ENCODE measurements at regions not wholly inside any gene's neighbourhood (a gene's known extent, or its start where the extent isn't known, plus 50 kb on each side); places are given as distances from the start of the nearest gene placed in this dataset.
"Not testable (repeated sequence)": the region's sequence is repeated elsewhere in the genome, so short reads cannot be mapped to it uniquely, and the experiment has no call there.

DNA sequence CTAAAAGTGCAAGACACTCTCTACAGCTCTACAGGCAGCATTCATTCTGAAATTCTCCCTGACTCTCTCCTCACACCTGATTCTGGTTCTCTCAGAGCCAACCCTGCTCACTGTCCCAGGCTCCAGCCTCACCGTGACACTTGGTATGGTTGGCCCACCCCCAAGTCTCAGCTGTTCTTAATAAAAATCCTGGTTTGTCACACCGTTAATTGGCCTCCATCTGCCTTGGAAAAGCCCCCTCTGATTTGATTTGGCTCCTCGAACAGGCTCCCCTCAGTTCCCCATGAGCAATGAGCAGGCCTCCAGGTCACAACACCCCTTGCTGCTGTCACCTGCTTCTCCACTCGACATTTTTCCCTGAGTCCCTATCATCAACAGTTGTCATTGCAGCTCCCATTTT is 507.3 kb upstream of the AUTS2 start:
- no peak overlapping the region for H3K4me3 ChIP-seq (replicated peaks; ENCODE audit: low read depth, low read length)
- DNase-seq (ENCODE audit: low read depth) = no peak
- TF ChIP-seq, protein P1, sequence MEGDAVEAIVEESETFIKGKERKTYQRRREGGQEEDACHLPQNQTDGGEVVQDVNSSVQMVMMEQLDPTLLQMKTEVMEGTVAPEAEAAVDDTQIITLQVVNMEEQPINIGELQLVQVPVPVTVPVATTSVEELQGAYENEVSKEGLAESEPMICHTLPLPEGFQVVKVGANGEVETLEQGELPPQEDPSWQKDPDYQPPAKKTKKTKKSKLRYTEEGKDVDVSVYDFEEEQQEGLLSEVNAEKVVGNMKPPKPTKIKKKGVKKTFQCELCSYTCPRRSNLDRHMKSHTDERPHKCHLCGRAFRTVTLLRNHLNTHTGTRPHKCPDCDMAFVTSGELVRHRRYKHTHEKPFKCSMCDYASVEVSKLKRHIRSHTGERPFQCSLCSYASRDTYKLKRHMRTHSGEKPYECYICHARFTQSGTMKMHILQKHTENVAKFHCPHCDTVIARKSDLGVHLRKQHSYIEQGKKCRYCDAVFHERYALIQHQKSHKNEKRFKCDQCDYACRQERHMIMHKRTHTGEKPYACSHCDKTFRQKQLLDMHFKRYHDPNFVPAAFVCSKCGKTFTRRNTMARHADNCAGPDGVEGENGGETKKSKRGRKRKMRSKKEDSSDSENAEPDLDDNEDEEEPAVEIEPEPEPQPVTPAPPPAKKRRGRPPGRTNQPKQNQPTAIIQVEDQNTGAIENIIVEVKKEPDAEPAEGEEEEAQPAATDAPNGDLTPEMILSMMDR (IDR thresholded peaks at IDR 0.05; ENCODE audit: low read length, missing control alignments) = no peak

DNA sequence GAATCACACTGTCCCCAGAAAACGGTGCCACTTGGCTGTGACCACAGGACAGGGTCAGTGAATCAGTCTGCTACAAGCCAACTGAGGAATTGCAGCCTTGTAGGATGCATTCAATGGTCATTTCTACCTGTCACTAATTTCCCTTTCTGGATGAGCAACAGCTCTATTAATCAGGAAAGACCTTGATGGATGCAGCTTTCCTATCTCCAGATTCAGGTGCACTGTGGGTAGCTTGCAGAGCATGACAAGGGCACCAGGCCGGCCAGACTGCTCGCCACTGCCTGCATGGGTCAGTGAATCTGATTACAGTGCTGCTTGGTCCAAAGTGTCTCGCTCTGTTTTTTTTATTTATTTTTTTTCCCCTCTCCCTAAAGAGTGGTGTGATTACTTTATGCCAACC is 506.8 kb upstream of the AUTS2 start:
- TF ChIP-seq, protein P1 (IDR thresholded peaks at IDR 0.05; ENCODE audit: low read length, missing control alignments) = no peak
- no peak overlapping the region for H3K4me3 ChIP-seq (replicated peaks; ENCODE audit: low read depth, low read length)
- DNase-seq (ENCODE audit: low read depth) = no peak

DNA sequence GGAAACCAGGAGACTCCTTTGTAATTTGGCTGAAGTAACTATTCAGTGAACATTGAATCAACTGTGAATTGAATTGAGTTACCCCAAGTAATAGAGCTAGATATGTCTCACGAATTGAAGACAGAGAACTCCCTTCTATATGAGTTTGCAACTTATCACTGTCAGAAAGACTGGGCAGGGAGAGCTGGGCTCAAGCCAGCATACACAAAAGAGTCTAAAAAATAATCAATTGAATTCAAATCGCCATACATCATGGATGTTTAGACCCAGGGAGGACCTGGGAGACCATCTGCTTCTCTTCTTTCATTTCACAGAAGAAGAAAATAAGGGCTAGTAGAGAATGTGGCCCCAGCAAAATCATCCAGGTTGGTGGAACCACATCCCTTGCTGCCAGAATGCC is 503.1 kb upstream of the AUTS2 start:
- DNase-seq (ENCODE audit: low read depth) = no peak
- TF ChIP-seq, protein P1 (IDR thresholded peaks at IDR 0.05; ENCODE audit: low read length, missing control alignments) = no peak

DNA sequence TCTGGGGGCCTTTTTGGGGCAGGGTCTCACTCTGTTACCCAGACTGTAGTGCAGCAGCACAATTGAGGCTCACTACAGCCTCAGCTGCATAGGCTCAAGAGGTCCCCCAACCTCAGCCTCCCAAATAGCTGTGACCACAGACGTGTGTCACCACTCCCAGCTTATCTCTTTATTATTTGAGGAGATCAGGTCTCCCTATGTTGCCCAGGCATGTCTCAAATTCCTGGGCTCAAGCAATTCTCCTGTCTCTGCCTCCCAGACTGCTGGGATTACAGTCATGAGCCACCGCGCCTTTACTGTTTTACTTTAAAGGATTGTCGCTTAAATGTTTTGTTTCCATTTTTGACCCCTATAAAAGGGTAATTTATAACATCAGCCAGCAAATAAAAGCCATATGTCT is 502.6 kb upstream of the AUTS2 start:
- H3K4me3 ChIP-seq (replicated peaks; ENCODE audit: low read depth, low read length) = no peak overlapping the region
- TF ChIP-seq, protein P1 (IDR thresholded peaks at IDR 0.05; ENCODE audit: low read length, missing control alignments) = no peak
- DNase-seq (ENCODE audit: low read depth) = no peak

More for the DNA sequence above, 503.1 kb upstream of the AUTS2 start:
- no peak overlapping the region for H3K4me3 ChIP-seq (replicated peaks; ENCODE audit: low read depth, low read length)

DNA sequence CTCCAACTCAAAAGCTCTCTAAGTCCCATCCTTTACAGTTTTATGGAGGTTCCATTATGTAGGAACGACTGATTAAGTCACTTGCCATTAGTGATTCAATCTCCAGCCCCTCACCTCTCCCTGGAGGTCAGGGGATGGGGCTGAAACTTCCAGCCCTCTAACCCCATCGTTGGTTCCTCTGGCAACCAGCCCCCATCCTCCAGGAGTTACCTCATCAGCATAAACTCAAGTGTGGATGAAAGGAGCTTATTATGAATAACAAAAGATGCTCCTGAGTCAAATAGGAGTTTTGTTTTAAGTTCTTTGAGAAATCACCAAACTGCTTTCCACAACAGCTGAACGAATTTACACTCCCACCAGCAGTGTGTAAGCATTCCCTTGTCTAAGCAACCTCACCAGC is 494.3 kb upstream of the AUTS2 start:
- H3K4me3 ChIP-seq (replicated peaks; ENCODE audit: low read depth, low read length) = no peak overlapping the region
- TF ChIP-seq, protein P1 (IDR thresholded peaks at IDR 0.05; ENCODE audit: low read length, missing control alignments) = no peak
- DNase-seq (ENCODE audit: low read depth) = no peak

DNA sequence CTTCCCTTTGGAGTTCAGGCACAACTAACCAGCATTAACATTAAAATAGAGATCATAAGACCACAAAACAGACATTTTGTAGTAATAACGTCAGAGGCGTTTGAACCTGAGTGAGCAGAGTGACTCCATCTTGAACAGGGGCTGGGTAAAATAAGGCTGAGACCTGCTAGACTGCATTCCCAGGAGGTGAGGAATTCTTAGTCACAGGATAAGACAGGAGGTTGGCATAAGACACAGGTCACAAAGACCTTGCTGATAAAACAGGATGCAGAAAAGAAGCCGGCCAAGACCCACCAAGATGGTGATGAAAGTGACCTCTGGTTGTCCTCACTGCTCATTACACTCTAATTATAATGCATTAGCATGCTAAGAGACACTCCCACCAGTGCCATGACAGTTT is 493.2 kb upstream of the AUTS2 start:
- TF ChIP-seq, protein P1 (IDR thresholded peaks at IDR 0.05; ENCODE audit: low read length, missing control alignments) = no peak
- H3K4me3 ChIP-seq (replicated peaks; ENCODE audit: low read depth, low read length) = no peak overlapping the region
- no peak for DNase-seq (ENCODE audit: low read depth)

DNA sequence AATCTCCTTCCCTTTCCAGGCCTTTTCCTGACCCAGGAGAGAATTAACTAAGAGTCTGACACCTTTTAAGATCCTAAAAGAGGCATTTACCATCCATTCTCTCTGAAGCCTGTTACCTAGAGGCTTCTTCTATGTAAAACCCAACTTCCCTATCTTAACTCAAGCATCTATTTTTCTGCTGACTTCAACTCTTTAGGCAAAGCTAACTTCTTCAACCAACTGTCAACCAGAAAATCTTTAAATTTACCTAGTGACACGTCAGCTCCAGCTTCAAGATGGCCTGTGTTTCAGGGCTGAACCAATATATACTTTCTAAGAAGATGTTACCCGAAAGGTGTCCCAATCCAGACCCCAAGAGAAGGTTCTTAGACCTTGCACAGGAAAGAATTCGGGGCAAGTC is 492.3 kb upstream of the AUTS2 start:
- no peak for DNase-seq (ENCODE audit: low read depth)
- TF ChIP-seq, protein P1 (IDR thresholded peaks at IDR 0.05; ENCODE audit: low read length, missing control alignments) = no peak

DNA sequence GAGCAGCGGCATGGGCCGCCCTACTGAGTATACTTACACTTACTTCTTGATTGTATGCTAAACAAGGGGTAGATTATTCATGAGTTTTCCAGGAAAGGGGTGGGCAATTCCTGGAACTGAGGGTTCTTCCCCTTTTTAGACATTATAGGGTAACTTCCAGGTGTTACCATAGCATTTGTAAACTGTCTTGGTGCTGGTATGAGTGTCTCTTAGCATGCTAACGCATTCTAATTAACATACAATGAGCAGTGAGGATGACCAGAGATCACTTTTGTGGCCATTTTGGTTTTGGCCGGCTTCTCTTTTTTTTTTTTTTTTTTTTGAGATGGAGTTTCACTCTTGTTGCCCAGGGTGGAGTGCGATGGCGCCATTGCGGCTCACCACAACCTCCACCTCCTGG is 491.8 kb upstream of the AUTS2 start:
- DNase-seq (ENCODE audit: low read depth); H3K4me3 ChIP-seq (replicated peaks; ENCODE audit: low read depth, low read length): not testable (repeated sequence)

More for the DNA sequence above, 492.3 kb upstream of the AUTS2 start:
- H3K4me3 ChIP-seq (replicated peaks; ENCODE audit: low read depth, low read length) = no peak overlapping the region

DNA sequence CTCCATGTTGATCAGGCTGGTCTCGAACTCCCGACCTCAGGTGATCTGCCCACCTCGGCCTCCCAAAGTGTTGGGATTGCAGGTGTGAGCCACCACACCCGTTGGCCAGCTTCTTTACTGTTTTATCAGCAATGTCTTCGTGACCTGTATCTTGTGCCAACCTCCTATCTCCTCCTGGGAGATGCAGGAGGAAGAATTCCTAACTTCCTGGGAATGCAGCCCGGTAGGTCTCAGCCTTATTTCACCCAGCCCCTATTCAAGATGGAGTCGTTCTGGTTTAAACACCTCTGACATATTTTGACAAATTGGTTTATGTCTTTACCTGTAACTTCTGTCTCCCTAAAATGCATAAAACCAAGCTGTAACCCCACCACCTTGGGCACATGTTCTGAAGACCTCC is 491.3 kb upstream of the AUTS2 start:
- DNase-seq (ENCODE audit: low read depth); H3K4me3 ChIP-seq (replicated peaks; ENCODE audit: low read depth, low read length): not testable (repeated sequence)
